DOHH2 (cell line): ENCODE measurements at regions not wholly inside any gene's neighbourhood (a gene's known extent, or its start where the extent isn't known, plus 50 kb on each side); places are given as distances from the start of the nearest gene placed in this dataset.

Experiments used
- H3F3A ChIP-seq: fragments of 200-600 bp; sonication (generic), shearing (Covaris generic); 2 replicates; pipeline ENCODE4 v1.6.0; 2016; ENCODE audit warnings: antibody characterized with exemption, mild to moderate bottlenecking; ENCODE audit not compliant: control insufficient read depth, insufficient read depth
- H3K27ac ChIP-seq: fragments of 200-600 bp; sonication (generic); 2 replicates; pipeline ENCODE4 v1.5.1; 2014; ENCODE audit warnings: low read depth, mild to moderate bottlenecking, low read length, moderate library complexity
- H3K27me3 ChIP-seq: fragments of 200-600 bp; sonication (generic); 2 replicates; pipeline ENCODE4 v1.6.1; 2014; ENCODE audit warnings: mild to moderate bottlenecking, low read length, mixed read lengths; ENCODE audit not compliant: control insufficient read depth
- H3K36me3 ChIP-seq: fragments of 200-600 bp; sonication (generic); 2 replicates; pipeline ENCODE4 v1.6.1; 2014; ENCODE audit warnings: mild to moderate bottlenecking, low read length, moderate library complexity, mixed read lengths; ENCODE audit not compliant: control insufficient read depth
- H3K4me1 ChIP-seq: fragments of 200-600 bp; sonication (generic); 2 replicates; pipeline ENCODE4 v1.6.1; 2014; ENCODE audit warnings: mild to moderate bottlenecking, low read length, mixed read lengths; ENCODE audit not compliant: control insufficient read depth
- H3K4me2 ChIP-seq: fragments of 200-600 bp; sonication (generic); 2 replicates; pipeline ENCODE4 v1.6.0; 2014; ENCODE audit warnings: mild to moderate bottlenecking, low read length, moderate library complexity
- H3K4me3 ChIP-seq: fragments of 200-600 bp; sonication (generic); 2 replicates; pipeline ENCODE4 v1.5.1; 2014; ENCODE audit warnings: mild to moderate bottlenecking, low read length, mixed read lengths
- H3K79me2 ChIP-seq: fragments of 200-600 bp; sonication (generic); 2 replicates; pipeline ENCODE4 v1.6.1; 2014; ENCODE audit warnings: mild to moderate bottlenecking, low read length, mixed read lengths; ENCODE audit not compliant: control insufficient read depth
- H3K9me2 ChIP-seq: fragments of 200-600 bp; sonication (generic); replicated peaks from 2 replicates; pipeline ENCODE4 v1.6.1; 2014; ENCODE audit warnings: mild to moderate bottlenecking, low read length, mixed read lengths; ENCODE audit not compliant: control insufficient read depth
- H3K9me3 ChIP-seq: fragments of 200-600 bp; sonication (generic); 2 replicates; pipeline ENCODE4 v1.6.1; 2014; ENCODE audit warnings: antibody characterized with exemption, low read length, mixed read lengths; ENCODE audit not compliant: control insufficient read depth, insufficient read depth
- H4K20me1 ChIP-seq: fragments of 200-600 bp; sonication (generic); 2 replicates; pipeline ENCODE4 v1.6.0; 2014; ENCODE audit warnings: low read depth, mild to moderate bottlenecking, antibody characterized with exemption, low read length, moderate library complexity; ENCODE audit not compliant: control insufficient read depth, insufficient read depth
- CTCF ChIP-seq: fragments of 200-600 bp; sonication (generic); IDR thresholded peaks from one replicate; pipeline ENCODE4 v1.5.1; 2014; ENCODE audit warnings: antibody characterized with exemption, mild to moderate bottlenecking, low read depth, low read length; ENCODE audit not compliant: poor library complexity, severe bottlenecking
- EZH2phosphoT487 ChIP-seq: fragments of 200-600 bp; sonication (generic); IDR thresholded peaks from 2 replicates; pipeline ENCODE4 v1.6.1; 2017; ENCODE audit warnings: borderline replicate concordance, mild to moderate bottlenecking, antibody characterized with exemption, low read length, moderate library complexity, mixed read lengths

- Histone ChIP-seq H3K79me2 (no peaks in the 10 kb centered on the region), H3K4me1 (no peaks in the 10 kb centered on the region), H3K9me3 (no peaks in the 10 kb centered on the region), H4K20me1 (no peaks in the 10 kb centered on the region), H3K27ac (no peak overlapping the region), H3K4me3 (no peak overlapping the region), H3K36me3 (no peaks in the 10 kb centered on the region), H3K27me3 (no peaks in the 10 kb centered on the region), H3K9me2 (no peaks in the 10 kb centered on the region), H3F3A (no peaks in the 10 kb centered on the region), H3K4me2 (no peak overlapping the region)
- no peak for TF ChIP-seq CTCF
- TF ChIP-seq EZH2phosphoT487 = no peak
These were observed 759.5 kb downstream of the UQCRFS1 start for GRCh38 chr19:28453420-28453819.

- H4K20me1 ChIP-seq = no peaks in the 10 kb centered on the region
- no peak overlapping the region for H3K4me3 ChIP-seq
- no peaks in the 10 kb centered on the region for H3K36me3 ChIP-seq
- H3K79me2 ChIP-seq = no peaks in the 10 kb centered on the region
- no peak overlapping the region for H3K27ac ChIP-seq
- H3K27me3 ChIP-seq = no peaks in the 10 kb centered on the region
- H3K9me3 ChIP-seq = no peaks in the 10 kb centered on the region
- no peaks in the 10 kb centered on the region for H3K9me2 ChIP-seq
- H3K4me1 ChIP-seq = no peaks in the 10 kb centered on the region
- no peak overlapping the region for H3K4me2 ChIP-seq
- H3F3A ChIP-seq = no peaks in the 10 kb centered on the region
- no peak for TF ChIP-seq EZH2phosphoT487
- TF ChIP-seq CTCF = no peak
These were observed 763.1 kb downstream of the UQCRFS1 start for GRCh38 chr19:28449803-28450202.

GRCh38 chr19:28446511-28446910 lies 766.4 kb downstream of the UQCRFS1 start:
- Histone ChIP-seq H3K36me3 (no peaks in the 10 kb centered on the region), H3K4me2 (no peak overlapping the region), H3K9me3 (no peaks in the 10 kb centered on the region), H3K4me1 (no peaks in the 10 kb centered on the region), H3K79me2 (no peaks in the 10 kb centered on the region), H3K27me3 (no peaks in the 10 kb centered on the region), H3K4me3 (no peak overlapping the region), H4K20me1 (no peaks in the 10 kb centered on the region), H3K9me2 (no peaks in the 10 kb centered on the region), H3K27ac (no peak overlapping the region), H3F3A (no peaks in the 10 kb centered on the region)
- TF ChIP-seq CTCF = no peak
- TF ChIP-seq EZH2phosphoT487 = no peak

- Histone ChIP-seq H3K27me3 (no peaks in the 10 kb centered on the region), H3K79me2 (no peaks in the 10 kb centered on the region), H3K9me2 (no peaks in the 10 kb centered on the region), H3F3A (no peaks in the 10 kb centered on the region), H3K4me1 (no peaks in the 10 kb centered on the region), H3K36me3 (no peaks in the 10 kb centered on the region), H4K20me1 (no peaks in the 10 kb centered on the region), H3K4me2 (no peak overlapping the region), H3K9me3 (no peaks in the 10 kb centered on the region), H3K4me3 (no peak overlapping the region), H3K27ac (no peak overlapping the region)
- no peak for TF ChIP-seq CTCF
- no peak for TF ChIP-seq EZH2phosphoT487
These were observed 767.1 kb downstream of the UQCRFS1 start for GRCh38 chr19:28445826-28446225.
